GM18873 (cell line): ENCODE measurements at regions not wholly inside any gene's neighbourhood (a gene's known extent, or its start where the extent isn't known, plus 50 kb on each side); places are given as distances from the start of the nearest gene placed in this dataset.
A peak's percentile ranks its signal among the peaks of the same experiment; 100 is the strongest.
"Not testable (repeated sequence)": the region's sequence is repeated elsewhere in the genome, so short reads cannot be mapped to it uniquely, and the experiment has no call there.

ENCODE experiments used
- ATAC-seq: cut with Tn5 transposase; IDR thresholded peaks from one replicate; pipeline ENCODE4 v1.9.1; 2021; ENCODE audit warnings: mild to moderate bottlenecking, moderate library complexity, moderate number of reproducible peaks; ENCODE audit not compliant: unreplicated experiment, low FRiP score

GRCh38 chr3:27661797-27662196 is 60.3 kb downstream of the EOMES start:
- no peak for ATAC-seq

DNA sequence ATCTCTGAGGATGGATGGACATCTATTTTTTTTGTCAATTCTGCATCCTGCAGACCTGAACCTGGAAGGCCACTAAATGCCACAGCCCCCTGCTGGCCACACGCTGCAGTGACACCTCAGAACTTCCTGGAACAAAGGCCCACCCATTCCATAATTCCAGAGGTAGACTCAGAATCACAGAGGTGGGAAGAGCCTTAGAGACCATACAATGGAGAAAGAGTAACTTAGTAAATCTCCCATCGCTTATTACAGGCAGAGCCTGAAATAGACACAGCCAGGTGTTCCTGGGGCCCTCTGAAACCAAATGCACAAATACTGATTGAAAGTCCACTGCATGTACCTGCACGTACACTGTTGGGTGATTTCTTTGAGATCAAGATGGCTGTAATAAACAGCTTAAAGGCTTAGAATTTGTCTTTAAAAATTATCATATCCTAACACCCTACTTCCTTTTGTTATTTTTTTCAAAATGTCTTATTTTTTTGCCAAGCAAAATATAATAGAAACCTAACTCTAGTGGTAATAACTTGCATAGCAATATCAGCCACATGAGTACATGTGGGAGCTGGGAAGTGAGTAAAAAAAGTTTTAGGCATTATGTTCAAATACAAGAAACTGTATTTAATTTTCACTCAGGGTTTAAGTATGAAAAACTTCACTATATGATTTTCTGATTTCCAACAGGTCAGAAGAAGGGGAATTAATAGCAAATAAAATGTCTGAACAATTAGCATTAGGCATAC is 62.7 kb downstream of the EOMES start:
- ATAC-seq = peak; percentile 78

DNA sequence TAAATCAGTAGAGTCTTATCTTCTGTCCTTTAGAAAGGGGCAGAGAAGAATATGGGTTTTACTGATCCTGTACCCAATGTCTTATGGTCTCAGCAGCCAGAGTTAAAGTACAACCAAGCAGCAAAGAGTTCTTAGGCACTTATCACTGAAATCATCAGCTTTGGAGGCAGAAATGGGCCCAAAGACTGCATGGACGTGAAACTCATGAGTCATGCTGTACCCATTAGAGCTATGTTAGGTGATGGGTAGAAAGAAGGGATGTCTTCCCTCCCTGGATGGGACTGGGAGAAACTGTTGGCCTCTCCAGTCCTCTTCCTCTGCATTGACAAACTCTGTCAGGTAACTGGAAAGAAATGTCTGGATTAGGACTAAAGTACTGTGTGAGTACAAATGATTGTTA is 63.4 kb downstream of the EOMES start:
- ATAC-seq = no peak

DNA sequence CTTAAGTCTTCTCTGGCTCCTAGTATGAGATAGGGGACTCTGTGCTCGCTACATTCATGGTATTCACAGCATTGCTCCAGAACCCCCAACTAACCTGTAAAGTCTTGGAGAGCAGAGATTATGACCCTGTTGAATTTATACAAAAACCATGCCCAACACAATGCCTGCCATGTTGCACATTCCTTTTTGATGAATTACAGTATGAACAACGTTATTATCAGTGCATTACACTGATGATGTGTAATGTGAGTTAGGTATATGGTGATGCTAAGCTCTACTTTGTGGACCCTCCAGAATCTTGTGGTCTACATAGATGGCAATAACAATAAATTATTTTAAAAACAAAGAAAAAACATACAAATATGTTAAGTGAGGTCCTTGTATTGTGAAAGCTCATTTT is 64.3 kb downstream of the EOMES start:
- ATAC-seq = no peak

GRCh38 chr3:27657404-27657803 is 64.7 kb downstream of the EOMES start:
- no peak for ATAC-seq

- no peak for ATAC-seq
These were observed 65.3 kb downstream of the EOMES start for GRCh38 chr3:27656790-27657189.

DNA sequence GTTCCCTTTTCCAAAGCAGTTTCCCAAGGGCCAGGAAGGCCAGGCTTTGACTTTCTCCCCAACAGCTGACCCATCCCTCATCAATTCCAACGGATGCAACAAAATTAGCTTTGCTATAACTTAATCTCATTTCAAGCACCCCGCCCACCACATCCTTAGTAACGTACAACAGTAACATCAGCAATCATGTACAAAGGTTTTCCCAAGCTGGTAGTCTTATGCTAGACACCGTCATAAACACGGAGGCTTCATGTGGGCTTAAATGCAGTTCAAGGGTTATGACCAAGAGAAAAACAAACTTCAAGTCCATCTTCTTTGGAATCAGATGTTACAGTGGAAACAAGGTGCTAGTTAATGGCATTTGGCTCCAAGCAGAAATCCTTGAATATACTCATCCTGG is 66.6 kb downstream of the EOMES start:
- ATAC-seq = no peak

DNA sequence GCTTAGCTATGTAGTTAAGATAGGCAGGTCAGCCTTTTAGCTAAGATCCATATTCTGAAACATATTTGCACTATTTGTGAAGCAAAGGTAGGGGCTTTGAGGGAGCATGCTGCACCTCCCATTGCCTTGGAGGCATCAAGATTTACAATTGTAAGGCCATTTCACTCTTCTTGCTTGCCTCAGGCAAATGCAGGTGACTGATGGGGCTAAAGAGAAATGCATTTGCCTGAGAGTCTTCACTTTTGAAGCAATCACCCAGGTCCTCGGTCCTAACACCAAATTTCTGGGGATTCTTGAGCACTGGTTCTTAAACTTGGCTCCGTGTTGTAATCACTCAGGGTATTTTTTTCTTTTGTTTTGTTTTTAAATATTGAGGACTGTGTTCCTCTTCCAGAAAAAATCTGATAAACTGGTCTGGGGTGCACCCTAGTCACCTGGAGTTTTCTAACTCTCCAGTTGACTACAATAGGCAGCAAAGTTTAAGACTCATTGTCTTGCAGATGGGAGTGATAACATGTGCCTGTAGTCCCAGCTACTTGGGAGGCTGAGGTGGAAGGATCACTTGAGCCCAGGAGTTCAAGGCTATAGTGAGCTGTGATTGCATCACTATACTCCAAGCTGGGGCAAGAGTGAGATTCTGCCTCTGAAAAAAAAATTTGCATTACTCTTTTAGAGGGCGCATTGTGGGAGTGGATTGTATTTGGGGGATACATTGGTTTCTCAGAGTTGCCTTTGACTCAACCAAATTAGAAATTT is 68.1 kb downstream of the EOMES start:
- ATAC-seq = no peak

DNA sequence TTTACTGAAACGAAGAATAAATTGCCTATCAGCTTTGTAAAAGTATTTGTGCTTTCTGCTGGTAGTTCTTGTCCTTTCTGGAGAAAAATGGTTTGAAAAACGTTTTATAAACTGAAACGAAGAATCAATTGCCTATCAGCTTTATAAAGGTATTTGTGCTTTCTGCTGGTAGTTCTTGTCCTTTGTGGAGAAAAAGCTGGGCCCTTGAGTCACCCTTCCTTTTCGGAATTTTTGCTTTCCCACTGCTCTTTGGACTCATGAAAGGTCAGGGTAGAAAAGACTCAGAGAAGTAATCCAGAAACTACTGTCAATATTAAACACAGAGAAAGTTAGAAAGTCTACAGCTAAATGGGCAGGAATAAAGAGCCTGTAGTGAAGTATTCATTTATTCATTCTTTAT is 72.8 kb downstream of the EOMES start:
- no peak for ATAC-seq

DNA sequence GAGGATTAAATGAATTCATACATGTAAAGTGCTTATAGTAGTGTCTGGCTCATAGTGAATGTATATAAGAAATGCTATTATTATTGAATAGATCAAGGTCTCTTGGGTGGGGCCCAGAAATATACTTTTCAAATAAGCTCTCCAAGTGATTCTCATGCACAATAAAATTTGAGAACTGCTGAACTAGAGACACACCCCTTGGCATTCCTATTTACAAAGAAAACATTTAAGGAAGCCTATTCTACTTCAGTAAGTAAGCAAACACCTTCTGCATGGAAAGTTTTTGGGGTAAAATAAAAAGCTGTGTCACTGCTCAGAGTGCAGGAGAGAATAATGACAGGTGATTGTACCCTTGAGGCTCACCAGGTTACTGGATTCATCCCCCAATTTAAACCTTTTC is 75.2 kb downstream of the EOMES start:
- ATAC-seq = no peak

DNA sequence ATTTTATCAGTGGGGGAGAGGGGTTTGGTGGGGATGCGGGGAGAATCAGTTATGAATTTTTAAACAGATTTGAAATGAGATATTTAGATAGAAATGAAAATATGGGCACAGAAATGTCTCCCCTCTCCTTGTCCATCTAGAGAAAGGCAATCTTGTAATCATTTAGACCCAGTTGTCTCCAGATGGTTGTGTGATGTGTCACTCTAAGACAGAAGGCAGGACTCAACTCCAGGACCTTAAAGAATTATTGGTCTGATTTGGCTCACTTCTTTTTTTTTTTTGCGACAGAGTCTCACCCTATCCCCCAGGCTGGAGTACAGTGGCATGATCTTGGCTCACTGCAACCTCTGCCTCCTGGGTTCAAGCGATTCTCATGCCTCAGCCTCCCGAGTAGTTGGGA is 77.2 kb downstream of the EOMES start:
- ATAC-seq = no peak

- no peak for ATAC-seq
These were observed 78.8 kb downstream of the EOMES start for GRCh38 chr3:27643355-27643754.

- no peak for ATAC-seq
These were observed 79.3 kb downstream of the EOMES start for GRCh38 chr3:27642796-27643195.

GRCh38 chr3:27641888-27642601 is 80.1 kb downstream of the EOMES start:
- no peak for ATAC-seq

- ATAC-seq = no peak
These were observed 80.8 kb downstream of the EOMES start for GRCh38 chr3:27641271-27641800.

GRCh38 chr3:27639271-27639670 is 82.9 kb downstream of the EOMES start:
- ATAC-seq = no peak

DNA sequence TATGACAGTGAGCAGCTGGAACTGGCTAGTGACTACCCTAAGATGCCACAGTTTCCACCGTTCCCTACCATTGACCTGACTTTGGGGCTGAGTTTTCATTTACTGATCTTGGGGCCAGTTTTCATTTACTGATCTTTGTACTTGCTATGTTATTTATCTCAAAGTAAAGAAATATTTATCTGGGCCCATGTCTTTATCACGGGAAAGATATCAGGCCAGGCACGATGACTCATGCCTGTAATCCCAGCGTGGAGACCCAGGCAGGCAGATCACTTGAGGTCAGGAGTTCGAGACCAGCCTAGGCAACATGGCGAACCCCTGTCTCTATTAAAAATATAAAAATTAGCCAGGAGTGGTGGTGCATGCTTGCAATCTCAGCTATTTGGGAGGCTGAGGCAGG is 83.5 kb downstream of the EOMES start:
- no peak for ATAC-seq

GRCh38 chr3:27637346-27637995 is 84.7 kb downstream of the EOMES start:
- ATAC-seq = no peak

DNA sequence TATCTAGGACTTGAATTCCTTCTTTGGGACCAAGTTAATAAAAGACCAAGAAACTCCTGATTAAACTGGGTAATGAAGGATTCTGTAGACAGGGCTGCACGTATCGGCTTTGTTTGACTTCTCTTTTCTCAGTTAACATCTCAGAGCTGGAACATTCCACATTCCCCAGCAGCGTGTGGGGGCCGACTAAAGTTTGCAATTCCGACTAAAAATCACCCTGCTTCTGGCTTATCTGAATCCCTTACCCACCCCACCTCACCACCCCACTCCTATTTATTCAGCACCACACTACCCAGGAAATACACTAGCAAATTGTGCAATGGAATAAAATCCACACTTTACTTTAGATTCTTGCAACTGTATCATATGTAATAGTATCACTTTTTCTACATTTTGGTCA is 87.1 kb downstream of the EOMES start:
- not testable (repeated sequence) for ATAC-seq

DNA sequence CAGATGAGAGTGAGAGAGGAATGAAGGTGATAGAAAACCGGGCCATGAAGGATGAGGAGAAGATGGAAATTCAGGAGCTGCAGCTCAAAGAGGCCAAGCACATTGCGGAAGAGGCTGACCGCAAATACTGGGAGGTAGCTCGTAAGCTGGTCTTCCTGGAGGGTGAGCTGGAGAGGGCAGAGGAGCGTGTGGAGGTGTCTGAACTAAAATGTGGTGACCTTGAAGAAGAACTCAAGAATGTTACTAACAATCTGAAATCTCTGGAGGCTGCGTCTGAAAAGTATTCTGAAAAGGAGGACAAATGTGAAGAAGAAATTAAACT is 88.9 kb downstream of the EOMES start:
- peak; percentile 17 for ATAC-seq
